GM19452 (cell line): ENCODE measurements at regions not wholly inside any gene's neighbourhood (a gene's known extent, or its start where the extent isn't known, plus 50 kb on each side); places are given as distances from the start of the nearest gene placed in this dataset.

ENCODE experiments used
- ATAC-seq: cut with Tn5 transposase; IDR thresholded peaks from one replicate; pipeline ENCODE4 v1.9.1; 2021; ENCODE audit not compliant: unreplicated experiment

DNA sequence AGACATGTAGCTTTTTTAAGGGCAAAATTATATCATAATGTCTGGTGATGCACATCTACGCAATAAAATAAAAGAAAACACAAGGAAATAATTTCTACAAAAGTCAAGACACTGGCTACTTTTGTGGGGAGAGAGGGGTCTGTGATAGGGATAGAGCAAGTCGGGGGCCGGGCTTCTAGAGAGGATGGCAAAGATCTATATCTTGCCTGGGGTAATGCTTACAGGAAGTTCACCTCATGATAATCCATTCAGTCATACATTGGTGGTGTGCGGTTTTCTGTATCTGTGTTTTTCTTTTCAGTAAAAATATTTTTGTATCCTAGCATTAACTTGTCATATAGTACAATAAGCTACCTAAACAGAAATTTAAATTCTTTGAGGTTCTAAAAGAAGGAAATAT lies 178.8 kb downstream of the ARRDC4 start:
- no peak for ATAC-seq

DNA sequence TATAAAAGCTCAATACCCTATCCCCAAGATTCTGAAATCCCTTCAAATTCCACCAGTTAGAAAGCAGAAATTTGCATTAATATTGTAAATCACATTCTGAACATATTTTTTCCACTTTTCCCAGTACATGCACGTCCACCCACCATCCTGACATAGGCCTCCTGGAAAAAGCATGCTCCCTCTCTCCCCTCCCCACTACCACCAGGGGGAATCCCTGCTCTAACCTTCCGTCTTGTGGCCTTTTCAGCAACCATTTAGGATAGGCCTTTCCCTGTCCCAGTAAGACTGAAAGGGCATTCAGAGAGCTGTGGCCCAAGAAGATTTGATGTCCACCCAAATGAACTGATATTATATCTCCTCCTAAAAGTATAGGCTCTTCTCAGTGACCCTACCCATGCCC lies 182.1 kb downstream of the ARRDC4 start:
- no peak for ATAC-seq

DNA sequence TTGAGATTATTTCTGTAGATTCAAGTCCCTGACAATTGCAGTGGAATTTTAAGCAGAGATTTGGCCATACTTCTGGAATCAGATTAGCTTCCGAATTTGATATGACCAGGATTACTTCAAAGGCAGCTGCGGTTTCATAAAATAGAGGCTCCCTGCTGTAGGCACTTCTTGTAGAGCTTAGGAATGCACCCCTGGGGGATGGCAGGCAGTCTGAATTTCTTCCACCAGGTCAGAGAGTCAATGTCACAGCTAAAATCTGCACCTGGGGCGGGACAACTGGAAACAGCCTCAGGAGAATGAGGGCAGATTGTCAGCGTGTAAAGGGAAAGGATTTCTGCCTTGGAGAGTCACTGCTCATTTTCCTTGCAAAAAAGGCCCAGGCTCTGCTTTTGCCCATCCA lies 182.6 kb downstream of the ARRDC4 start:
- ATAC-seq, result no peak

DNA sequence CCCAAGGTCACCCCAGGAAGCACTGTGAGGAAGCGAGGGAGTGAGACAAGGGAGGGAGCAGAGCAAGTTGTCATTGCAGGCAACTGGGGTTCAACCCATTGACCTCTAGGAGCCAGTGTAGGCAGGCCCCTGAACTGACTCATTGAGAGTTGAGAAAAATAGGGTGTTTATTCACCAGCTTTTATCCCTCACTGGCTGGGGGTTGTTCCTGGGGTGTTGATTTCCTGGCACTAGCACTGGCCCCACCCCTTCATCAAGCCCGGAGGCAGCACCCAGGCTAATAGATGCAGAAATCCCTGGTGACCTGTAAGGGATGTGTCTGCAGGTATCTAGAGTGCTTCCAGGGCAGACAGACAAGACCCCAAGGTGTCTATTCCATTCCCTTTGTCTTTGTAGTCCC lies 183.9 kb downstream of the ARRDC4 start:
- ATAC-seq, result no peak

DNA sequence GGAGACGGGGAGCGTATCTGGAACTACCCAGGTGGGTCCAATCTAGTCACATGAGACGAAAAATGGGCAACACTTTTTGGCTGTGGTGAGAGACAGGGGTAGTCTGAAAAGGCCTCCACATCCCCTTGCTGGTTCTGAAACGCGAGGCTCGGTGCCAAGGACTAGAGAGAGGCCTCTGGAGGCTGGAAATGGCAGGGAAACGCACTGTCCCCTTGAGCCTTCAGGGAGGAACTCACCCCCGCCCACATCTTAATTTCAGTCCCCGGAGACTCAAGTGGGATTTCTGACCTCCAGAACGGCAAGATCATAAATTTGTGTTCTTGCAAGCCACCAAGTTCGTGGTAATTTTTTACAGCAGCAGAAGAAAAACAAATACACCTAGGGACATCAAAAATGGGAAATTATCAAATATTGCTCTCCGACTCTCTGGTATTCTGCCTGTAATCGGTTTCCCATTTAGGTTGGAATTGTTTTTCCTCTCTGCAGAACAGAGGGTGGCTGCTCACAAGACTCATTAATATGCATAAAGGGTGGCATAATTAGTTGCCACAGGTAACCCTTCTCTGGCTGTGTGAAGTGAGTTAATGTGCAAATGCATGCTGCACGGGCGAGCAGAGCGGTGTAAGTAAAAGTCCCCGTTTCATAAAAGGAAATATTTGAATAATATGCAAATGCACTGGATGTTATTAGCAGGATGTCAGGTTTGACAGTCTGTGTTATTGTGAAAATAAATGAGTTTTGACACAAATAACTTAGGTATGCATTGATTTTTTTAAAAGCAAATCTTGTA lies 185.7 kb downstream of the ARRDC4 start:
- ATAC-seq, result no peak

DNA sequence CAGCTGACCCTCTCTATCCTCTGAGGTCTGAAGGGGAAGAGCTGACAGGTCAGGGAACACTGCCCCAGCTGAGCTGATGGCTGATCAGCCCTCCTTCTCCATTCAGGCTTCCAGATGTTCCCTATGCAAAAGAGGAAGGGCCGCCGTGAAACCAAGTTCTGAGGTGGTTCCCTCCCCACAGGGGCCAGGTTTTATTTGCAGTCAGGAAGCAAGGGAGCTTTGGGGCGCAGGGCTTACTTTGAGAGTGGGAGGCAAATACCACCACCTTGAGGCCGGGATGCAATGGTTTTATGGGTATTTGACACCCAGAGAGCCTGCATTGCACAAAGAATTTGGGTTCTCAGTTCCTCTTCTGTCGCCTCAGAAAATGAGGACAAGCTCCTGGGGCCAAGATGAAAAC lies 186.9 kb downstream of the ARRDC4 start:
- ATAC-seq, result no peak

DNA sequence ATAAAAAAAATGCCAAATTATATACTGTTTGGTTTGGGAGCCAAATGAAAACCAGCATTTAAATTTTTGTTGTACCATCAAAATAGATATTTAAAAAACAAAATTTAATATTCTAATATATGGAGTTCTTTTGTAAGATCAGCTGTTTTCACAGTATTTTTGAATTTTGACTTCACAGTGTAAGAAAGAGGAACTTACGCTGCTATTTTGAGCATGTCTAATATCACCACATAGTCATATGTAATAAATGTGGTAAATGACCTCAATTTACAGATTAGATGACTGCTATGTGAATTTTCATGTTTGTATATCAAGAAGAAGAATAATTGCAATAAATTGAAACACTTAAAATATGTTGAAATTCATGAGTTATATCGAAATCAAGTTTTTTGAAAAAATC lies 189.6 kb downstream of the ARRDC4 start:
- no peak for ATAC-seq

DNA sequence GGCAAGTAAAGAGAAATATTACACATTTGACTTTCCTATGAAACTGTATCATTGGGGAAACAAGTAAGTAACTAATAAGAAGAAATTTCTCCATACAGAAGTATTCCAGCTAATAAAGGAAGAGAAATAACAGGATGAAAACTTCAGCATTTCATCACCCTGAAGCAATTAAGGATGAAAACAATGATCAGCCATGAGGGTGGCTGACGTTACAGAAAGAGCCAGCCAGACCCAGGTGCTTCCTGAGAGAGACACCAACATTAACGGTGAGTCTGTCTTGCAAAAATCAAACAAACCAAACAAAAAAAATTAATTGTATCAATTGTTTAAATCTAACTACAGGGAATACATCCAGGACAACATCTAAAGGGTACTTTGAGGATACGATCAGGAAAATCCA lies 190.0 kb downstream of the ARRDC4 start:
- no peak for ATAC-seq

DNA sequence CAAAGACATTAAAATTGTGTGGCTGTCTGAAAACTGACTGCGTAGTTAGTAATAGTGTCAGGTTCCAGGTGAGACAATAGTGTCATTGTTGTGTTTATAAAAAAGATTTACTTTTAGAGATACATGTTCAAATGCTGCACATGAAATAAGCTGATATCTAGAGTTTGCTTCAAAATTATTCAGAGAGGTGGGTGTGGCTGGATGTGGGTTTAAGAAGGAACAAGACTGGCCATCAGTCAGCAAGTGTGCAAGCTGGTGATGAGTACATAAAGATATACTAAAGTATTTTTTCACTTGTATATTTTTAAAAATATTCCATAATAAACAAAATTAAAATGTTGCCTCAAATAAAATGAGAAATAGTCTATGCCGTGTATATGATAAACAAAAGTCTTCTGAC lies 190.6 kb downstream of the ARRDC4 start:
- no peak for ATAC-seq

DNA sequence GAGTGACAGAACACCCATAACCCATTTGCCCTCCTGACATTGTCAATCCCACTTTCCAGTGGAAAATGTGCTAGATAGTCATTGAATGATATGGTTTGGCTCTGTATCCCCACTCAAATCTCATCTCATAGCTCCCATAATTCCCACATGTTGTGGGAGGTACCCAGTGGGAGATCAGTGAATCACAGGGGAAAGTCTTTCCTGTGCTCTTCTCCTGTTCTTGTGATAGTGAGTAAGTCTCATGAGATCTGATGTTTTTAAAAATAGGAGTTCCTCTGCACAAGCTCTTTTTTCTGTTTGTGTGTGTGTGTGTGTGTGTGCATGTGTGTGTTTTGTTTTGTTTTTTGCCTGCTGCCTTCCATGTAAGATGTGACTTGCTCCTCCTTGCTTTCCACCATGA lies 191.7 kb downstream of the ARRDC4 start:
- ATAC-seq, result no peak

DNA sequence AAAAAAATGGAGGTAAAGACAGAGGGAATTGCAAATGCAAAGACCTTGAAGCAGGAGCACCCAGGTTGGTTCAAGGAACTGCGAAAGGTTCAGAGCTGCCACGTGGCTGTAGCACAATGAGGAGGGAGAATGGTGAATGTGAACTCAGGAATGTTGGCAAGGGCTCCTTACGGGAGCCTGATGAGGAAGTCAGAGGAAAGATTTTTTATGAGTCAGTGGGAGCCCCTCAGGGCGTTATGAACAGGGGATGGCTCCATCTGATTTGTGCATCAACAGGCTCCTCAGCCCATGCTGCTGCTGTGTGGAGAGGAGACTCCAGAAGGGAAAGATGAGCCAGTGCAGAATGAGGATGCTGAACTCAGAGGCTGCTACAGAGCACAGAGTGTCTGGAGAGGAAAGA lies 194.4 kb downstream of the ARRDC4 start:
- no peak for ATAC-seq

DNA sequence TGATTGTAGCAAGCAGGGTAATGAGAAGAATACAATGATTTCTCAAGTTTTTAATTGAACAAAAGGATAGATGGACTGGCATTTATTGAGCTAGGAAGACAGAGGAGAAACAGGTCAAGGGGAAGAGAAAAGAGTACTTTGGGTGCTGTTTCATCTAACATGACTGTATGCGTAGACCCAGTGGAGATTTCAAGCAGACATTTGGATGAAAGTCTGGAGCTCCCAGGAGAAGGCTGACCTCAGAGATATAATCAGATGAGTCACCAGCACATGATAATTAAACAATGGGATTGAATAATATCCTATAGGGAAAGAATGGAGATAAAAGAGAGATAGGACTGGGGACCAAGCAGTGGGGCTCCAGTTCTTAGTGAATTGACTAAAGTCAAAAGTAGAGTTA lies 194.9 kb downstream of the ARRDC4 start:
- ATAC-seq, result no peak

DNA sequence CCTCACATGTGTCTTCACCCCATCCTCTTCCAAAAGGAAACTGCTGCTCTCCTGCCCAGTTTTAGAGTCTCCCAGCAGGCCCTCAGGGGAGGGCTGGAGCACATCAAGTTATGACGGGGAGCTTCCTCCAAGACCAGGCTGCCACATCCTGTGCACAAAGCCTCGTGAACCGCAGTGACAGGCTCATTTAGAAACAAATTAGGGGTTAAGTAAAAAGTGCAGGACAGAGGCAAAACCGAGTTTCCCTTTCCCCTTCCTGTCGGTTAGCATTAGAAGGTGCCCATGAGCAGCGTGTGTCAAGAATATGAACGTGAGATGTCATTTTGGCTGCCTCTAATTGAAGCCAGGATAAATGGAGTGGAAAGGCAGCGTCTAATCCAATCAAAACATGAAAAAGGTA lies 199.7 kb downstream of the ARRDC4 start:
- ATAC-seq, result peak; percentile 95

DNA sequence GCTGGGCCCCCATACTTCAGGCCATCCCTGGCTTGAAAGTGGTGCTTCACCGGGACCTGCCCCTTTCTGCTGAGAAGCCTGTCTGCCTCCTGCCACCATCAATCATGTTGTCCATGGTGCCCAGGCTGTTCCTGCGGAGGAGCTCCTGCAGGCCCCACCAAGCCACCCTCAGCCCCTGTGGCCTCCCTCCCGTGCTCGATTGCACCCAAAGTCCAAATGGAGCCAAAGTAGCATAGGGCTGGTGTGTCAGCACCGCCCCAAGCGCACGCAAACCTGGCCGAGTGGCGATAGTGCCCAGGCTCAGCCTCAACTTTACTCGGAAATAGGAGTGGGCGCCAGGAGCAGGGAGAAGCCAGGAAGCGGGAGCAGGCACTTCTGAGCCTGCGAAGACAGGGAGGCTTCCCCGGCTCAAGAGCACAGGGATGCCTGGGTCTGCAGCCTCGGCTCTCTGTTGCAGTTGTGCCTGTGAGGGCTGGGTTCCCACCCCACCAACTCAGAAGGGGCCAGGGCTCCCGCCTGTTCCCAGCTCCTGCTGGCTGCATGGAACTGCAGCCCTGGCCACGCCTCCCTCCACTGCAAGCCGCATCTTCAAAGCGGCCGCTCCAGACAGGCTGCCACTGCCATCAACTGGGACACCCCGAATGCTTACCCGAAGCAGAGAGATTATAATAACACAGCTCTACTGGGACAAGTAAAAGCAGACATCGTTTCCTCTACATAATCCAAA lies 203.0 kb downstream of the ARRDC4 start:
- ATAC-seq, result no peak

DNA sequence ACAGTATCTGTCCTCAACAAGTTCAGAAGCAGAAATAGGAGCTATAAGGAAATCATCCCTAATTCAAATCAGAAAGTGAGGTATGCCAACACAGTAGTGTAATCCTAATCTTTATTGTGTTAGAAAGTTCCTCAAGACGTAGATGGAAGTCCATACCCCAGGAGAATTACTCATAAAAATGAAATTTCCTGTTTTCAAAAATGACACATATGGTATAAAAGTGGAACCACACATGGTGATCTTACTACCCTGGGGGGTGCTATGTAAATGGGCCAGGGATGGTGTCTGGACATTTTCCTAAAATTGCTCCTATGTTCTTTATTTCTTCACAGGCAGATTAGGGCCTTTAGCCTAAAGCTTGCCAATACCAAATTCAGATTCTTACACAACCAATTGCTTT lies 204.1 kb downstream of the ARRDC4 start:
- no peak for ATAC-seq

DNA sequence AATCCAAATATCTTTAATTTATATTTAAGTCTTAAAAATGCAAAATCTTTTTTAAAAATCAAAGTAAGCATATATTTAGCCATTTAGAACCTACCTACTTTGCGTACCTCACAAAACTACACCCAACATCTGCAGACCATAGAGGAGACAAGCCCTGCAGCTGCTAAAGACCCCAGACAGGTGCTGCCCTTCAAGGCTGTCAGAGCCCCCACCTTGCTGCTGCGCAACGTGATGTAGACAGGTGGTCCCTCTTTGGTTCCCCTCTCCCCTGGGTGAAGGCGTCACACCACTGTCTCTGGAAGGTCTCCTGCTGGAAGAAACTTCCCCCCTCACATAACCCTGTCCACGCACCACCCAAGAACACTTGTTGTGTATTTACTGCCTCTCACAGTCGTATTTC lies 204.5 kb downstream of the ARRDC4 start:
- no peak for ATAC-seq

DNA sequence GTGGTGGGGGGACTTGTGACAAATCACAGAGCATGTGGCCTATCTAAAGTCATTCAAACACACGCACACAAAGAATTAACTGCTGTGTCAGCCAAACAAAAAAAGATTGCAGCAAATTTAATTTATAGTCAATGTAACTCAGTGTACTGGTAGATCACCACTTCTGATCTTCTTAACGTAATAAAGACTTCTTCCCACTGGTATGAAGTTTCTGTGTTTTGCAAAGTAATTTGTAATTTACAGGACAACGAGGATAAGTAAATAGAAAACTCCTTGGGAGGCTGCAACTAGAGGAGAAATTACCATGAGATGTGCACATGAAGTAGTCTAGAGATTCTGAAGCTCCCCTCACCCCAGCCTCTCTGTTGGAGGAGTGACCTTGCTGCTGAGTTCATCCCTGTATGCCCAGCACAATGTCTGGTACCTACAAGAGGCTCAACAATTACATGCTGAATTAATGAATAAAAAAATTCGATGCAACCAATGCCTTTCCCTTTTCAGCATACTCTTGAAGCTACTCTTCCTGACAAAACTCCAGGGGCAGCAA lies 207.3 kb downstream of the ARRDC4 start:
- no peak for ATAC-seq

DNA sequence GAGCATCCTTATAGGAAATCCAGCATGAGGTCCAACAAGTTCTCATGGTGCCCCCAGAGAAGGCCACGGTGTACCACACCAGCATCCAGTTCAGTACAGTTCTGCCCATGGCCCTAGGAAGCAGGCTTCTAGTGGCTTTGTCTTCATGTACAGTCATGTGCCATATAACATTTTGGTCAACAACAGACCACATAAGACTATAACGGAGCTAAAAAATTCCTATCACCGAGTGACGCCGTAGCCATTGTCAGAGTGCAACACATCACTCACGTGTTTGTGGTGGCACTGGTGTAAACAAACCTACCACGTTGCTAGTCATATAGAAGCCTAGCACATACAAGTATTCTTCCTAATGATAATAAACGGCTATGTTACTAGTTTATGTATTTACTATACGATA lies 209.0 kb downstream of the ARRDC4 start:
- ATAC-seq, result no peak

DNA sequence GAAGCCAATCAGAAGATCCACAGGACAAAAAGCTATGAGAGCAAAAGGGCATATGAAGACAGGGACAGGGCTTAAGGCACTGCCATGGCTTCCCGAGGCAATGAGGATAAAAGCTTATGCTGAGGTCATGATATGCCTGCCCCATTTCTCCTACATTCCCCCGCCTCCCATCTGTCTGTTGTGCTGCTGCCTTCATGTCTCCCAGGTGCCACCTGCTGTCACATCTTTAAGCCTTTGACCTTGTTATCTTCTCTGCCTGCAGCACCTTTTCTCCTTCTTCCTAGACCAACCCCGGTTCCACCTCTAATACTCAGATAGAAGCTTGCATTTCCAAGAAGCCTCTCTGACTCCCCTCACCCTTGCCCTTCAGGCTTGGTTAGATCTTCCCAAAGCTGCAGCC lies 213.8 kb downstream of the ARRDC4 start:
- no peak for ATAC-seq

DNA sequence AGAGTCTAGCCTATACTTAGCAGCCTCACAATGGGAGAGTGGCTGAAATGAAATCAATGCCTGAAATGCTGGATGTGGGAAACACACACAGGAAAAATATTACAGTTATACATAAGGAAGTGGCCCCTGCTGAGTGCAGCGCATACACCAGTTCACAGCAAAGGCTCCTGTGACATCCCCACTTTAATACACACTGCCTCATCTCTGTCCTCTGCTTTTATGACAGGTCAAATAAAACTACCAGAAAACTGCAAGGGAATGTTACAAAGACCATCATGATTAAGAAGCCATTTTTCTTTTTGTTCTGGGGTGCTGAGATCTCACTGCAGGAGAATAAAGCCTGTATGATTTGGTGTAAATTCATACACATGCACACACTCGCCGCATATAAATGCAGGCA lies 214.3 kb downstream of the ARRDC4 start:
- no peak for ATAC-seq

DNA sequence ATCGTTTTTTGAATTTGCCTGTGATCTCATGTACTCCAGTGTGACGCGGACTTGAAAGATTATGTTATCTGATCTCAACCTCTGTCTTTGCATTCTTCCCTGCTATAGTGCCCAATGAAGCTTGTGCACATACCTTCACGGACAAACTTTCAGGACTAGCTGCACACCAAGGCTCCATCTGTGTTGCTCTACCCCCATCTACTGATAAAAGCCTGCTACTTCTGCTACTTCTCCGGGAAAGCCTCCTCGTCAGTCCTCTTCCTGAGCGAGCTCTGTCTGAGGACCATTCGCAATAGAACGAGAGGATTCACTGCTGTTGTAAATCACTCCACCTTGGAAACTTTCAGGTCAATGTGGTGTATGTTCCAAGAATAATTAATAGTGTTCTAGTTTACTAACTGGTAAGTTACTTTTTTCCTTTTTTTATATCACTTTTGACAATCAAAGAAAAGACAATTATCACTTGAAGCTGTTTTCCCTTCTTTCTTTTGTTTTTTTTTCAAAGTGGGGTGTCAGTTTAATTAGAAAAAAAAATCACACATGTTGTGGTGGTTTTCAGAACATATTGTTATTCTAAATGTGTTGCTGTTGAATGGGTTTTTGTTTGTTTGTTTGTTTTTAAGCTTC lies 217.6 kb downstream of the ARRDC4 start:
- ATAC-seq, result peak; percentile 73

DNA sequence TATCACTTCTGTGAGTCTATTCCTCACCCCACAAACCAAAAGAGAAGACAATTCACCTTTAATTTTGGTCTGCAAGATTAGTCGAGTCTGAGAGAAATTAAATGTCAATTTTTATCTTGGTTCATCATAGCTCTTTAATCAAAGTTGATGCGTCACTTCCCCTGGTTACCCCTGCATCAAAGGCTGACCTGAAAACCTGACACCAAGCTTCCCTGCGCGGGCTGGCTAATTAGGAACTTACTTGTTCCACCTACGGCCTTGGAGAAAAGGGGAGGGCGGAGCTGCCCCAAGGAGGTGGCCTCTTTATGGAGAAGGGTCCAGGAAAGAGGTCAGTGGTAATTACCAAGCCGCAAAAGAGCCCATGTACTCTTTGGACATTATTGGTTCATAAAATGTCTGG lies 218.4 kb downstream of the ARRDC4 start:
- ATAC-seq, result no peak
